A549 (cell line): ENCODE measurements at regions not wholly inside any gene's neighbourhood (a gene's known extent, or its start where the extent isn't known, plus 50 kb on each side); places are given as distances from the start of the nearest gene placed in this dataset.

Experiments used
- ATAC-seq, 2 experiments: fragments of 200-7000 bp in 1 of 2; fragments of >200 bp in 1 of 2; cut with Nextera tagmentation in 1 of 2; cut with Tn5 transposase in 1 of 2; 3 replicates each; pipeline versions ENCODE4 v1.8.0 to v1.9.1; 2018 to 2020; ENCODE audit warnings: mild to moderate bottlenecking in 1 of 2, moderate library complexity in 1 of 2
- CTCF ChIA-PET: fragments of 300-600 bp; sonication (Branson Sonifier 250); formaldehyde crosslinking; extraction: SDS; loops from one replicate; lab custom pipeline; 2021; ENCODE audit warnings: antibody characterized with exemption, inconsistent platforms; lab: Yijun Ruan, JAX
- POLR2A ChIA-PET: fragments of 350-600 bp; formaldehyde crosslinking; extraction: SDS; loops from one replicate; lab custom pipeline; 2021; ENCODE audit warnings: antibody characterized with exemption, inconsistent platforms; lab: Yijun Ruan, JAX
- DNase-seq, 2 experiments: peaks; one replicate each; pipeline versions ENCODE4 v3.0.0 to v3.0.0-alpha.2; 2011 to 2016; ENCODE audit warnings: low read depth in 1 of 2, low spot score in 1 of 2
- FAIRE-seq: peaks from 2 replicates; lab custom pipeline; 2011; peaks lifted over from hg19 to GRCh38; lab: Jason Lieb, UNC
- H3K27ac ChIP-seq, 2 experiments: fragments of >200 bp; sonication (Bioruptor Twin); formaldehyde crosslinking; 3 replicates each; pipeline ENCODE4 v1.5.1; 2016 to 2017
- H3K4me1 ChIP-seq: fragments of >200 bp; sonication (Bioruptor Twin); formaldehyde crosslinking; 3 replicates; pipeline ENCODE4 v1.6.1; 2016
- H3K4me2 ChIP-seq: fragments of >200 bp; sonication (Bioruptor Twin); formaldehyde crosslinking; 3 replicates; pipeline ENCODE4 v1.6.1; 2016
- H3K4me3 ChIP-seq: fragments of >200 bp; sonication (Bioruptor Twin); formaldehyde crosslinking; 3 replicates; pipeline ENCODE4 v1.5.1; 2016
- H3K9me3 ChIP-seq: fragments of >200 bp; sonication (Bioruptor Twin); formaldehyde crosslinking; 3 replicates; pipeline ENCODE4 v1.6.1; 2016
- ATOH8 ChIP-seq: fragments of 250-450 bp; sonication (Bioruptor Pico); IDR thresholded peaks from 2 replicates; pipeline ENCODE4 v1.5.0; 2020; ENCODE audit warnings: low read depth, mild to moderate bottlenecking, moderate library complexity
- CBX8 ChIP-seq: fragments of 200-600 bp; sonication (generic); IDR thresholded peaks from 2 replicates; pipeline ENCODE4 v1.6.1; 2016
- CEBPB ChIP-seq, 2 experiments: fragments of >200 bp in 1 of 2; sonication (Bioruptor Twin) in 1 of 2; formaldehyde crosslinking in 1 of 2; IDR thresholded peaks; 2 replicates each; pipeline ENCODE4 v1.6.1; 2012 to 2016
- CHD2 ChIP-seq: fragments of 150-350 bp; IDR thresholded peaks from 2 replicates; pipeline ENCODE4 v1.6.1; 2014; ENCODE audit warnings: low read length; ENCODE audit not compliant: partially characterized antibody
- E2F6 ChIP-seq: IDR thresholded peaks from 2 replicates; pipeline ENCODE4 v1.6.1; 2012; ENCODE audit warnings: low read depth, borderline replicate concordance
- EHMT2 ChIP-seq: fragments of 200-600 bp; sonication (generic); IDR thresholded peaks from 2 replicates; pipeline ENCODE4 v1.6.1; 2016; ENCODE audit warnings: antibody characterized with exemption, low read depth, mild to moderate bottlenecking, moderate library complexity
- FOSB ChIP-seq: fragments of 250-450 bp; sonication (Bioruptor Pico); IDR thresholded peaks from 2 replicates; pipeline ENCODE4 v1.5.0; 2020; ENCODE audit warnings: mild to moderate bottlenecking, moderate library complexity
- FOXS1 ChIP-seq: fragments of 250-450 bp; sonication (Bioruptor Pico); IDR thresholded peaks from 2 replicates; pipeline ENCODE4 v1.5.0; 2020; ENCODE audit warnings: mild to moderate bottlenecking, moderate library complexity
- GATA3 ChIP-seq: IDR thresholded peaks from 2 replicates; pipeline ENCODE4 v1.6.1; 2012; ENCODE audit warnings: borderline replicate concordance
- HDAC2 ChIP-seq: fragments of 200-600 bp; sonication (generic); IDR thresholded peaks from 2 replicates; pipeline ENCODE4 v1.6.1; 2016
- HEYL ChIP-seq: fragments of 250-450 bp; sonication (Bioruptor Pico); IDR thresholded peaks from 2 replicates; pipeline ENCODE4 v1.8.0; 2021; ENCODE audit warnings: mild to moderate bottlenecking, moderate library complexity
- HMGXB4 ChIP-seq: fragments of 250-450 bp; sonication (Bioruptor Pico); IDR thresholded peaks from 2 replicates; pipeline ENCODE4 v1.5.0; 2021; ENCODE audit warnings: mild to moderate bottlenecking, moderate library complexity, borderline replicate concordance
- HOXB5 ChIP-seq: fragments of 250-450 bp; sonication (Bioruptor Pico); IDR thresholded peaks from 2 replicates; pipeline ENCODE4 v1.5.0; 2020; ENCODE audit warnings: mild to moderate bottlenecking, moderate library complexity
- JUN ChIP-seq, 2 experiments: fragments of >200 bp; sonication (Bioruptor Twin); formaldehyde crosslinking; IDR thresholded peaks; 2 replicates in 1 of 2; 3 replicates in 1 of 2; pipeline ENCODE4 v1.6.1; 2016 to 2017
- JUNB ChIP-seq: fragments of >200 bp; sonication (Bioruptor Twin); formaldehyde crosslinking; IDR thresholded peaks from 2 replicates; pipeline ENCODE4 v1.6.1; 2016
- NFE2L2 ChIP-seq: fragments of 150-350 bp; conservative IDR thresholded peaks from 2 replicates; pipeline ENCODE4 v1.6.1; 2014; ENCODE audit warnings: low read length
- NPAS2 ChIP-seq: fragments of 250-450 bp; sonication (Bioruptor Pico); IDR thresholded peaks from 2 replicates; pipeline ENCODE4 v1.8.0; 2022; ENCODE audit warnings: mild to moderate bottlenecking, moderate library complexity, borderline replicate concordance
- NR3C1 ChIP-seq: fragments of >200 bp; sonication (Bioruptor Twin); formaldehyde crosslinking; IDR thresholded peaks from 3 replicates; pipeline ENCODE4 v1.6.1; 2017
- RAD21 ChIP-seq, 2 experiments: fragments of >200 bp in 1 of 2; sonication (Bioruptor Twin) in 1 of 2; formaldehyde crosslinking in 1 of 2; IDR thresholded peaks in 1 of 2; conservative IDR thresholded peaks in 1 of 2; 2 replicates in 1 of 2; 3 replicates in 1 of 2; pipeline ENCODE4 v1.6.1; 2012 to 2018; ENCODE audit warnings: inconsistent platforms in 1 of 2
- RARB ChIP-seq: fragments of 250-450 bp; sonication (Bioruptor Pico); IDR thresholded peaks from 2 replicates; pipeline ENCODE4 v1.8.0; 2021; ENCODE audit warnings: mild to moderate bottlenecking, moderate library complexity
- RCOR1 ChIP-seq: fragments of 150-350 bp; IDR thresholded peaks from 2 replicates; pipeline ENCODE4 v1.6.1; 2014; ENCODE audit warnings: antibody characterized with exemption, low read length, low read depth
- REST ChIP-seq: fragments of 200-600 bp; sonication (generic); IDR thresholded peaks from 2 replicates; pipeline ENCODE4 v1.6.1; 2016; ENCODE audit warnings: antibody characterized with exemption, mild to moderate bottlenecking, moderate library complexity
- RFX5 ChIP-seq: fragments of 450-650 bp; IDR thresholded peaks from 2 replicates; pipeline ENCODE4 v1.7.1; 2014; ENCODE audit warnings: antibody characterized with exemption, mild to moderate bottlenecking, moderate library complexity
- RNF2 ChIP-seq: fragments of 200-600 bp; sonication (generic); IDR thresholded peaks from 2 replicates; pipeline ENCODE4 v1.6.1; 2016; ENCODE audit warnings: low read depth, mild to moderate bottlenecking, antibody characterized with exemption, moderate library complexity, borderline replicate concordance
- SMC3 ChIP-seq: fragments of >200 bp; sonication (Bioruptor Twin); formaldehyde crosslinking; IDR thresholded peaks from 3 replicates; pipeline ENCODE4 v1.6.1; 2018; ENCODE audit warnings: inconsistent platforms
- SREBF2 ChIP-seq: fragments of 450-650 bp; IDR thresholded peaks from 2 replicates; pipeline ENCODE4 v1.6.1; 2014; ENCODE audit warnings: mild to moderate bottlenecking, moderate library complexity
- TFCP2L1 ChIP-seq: fragments of 250-450 bp; sonication (Bioruptor Pico); IDR thresholded peaks from 2 replicates; pipeline ENCODE4 v1.5.0; 2021; ENCODE audit warnings: mild to moderate bottlenecking
- TP53 ChIP-seq: fragments of 250-450 bp; sonication (Bioruptor Pico); IDR thresholded peaks from 2 replicates; pipeline ENCODE4 v1.5.0; 2021; ENCODE audit warnings: mild to moderate bottlenecking, moderate library complexity
- USF2 ChIP-seq: fragments of 450-650 bp; IDR thresholded peaks from 2 replicates; pipeline ENCODE4 v1.6.1; 2014; ENCODE audit warnings: antibody characterized with exemption
- ZC3H11A ChIP-seq: fragments of 450-650 bp; IDR thresholded peaks from 2 replicates; pipeline ENCODE4 v1.6.1; 2014; ENCODE audit warnings: antibody characterized with exemption, mild to moderate bottlenecking
- ZNF302 ChIP-seq: fragments of 250-450 bp; sonication (Bioruptor Pico); IDR thresholded peaks from 2 replicates; pipeline ENCODE4 v1.9.0; 2021; ENCODE audit warnings: inconsistent platforms, mild to moderate bottlenecking, moderate library complexity
- WGBS: methylation state at CpG from one replicate; pipeline ENCODE4 v1.1.6; 2017; ENCODE audit errors: missing lambda C conversion rate; 5-methylcytosine and 5-hydroxymethylcytosine counted together

DNA sequence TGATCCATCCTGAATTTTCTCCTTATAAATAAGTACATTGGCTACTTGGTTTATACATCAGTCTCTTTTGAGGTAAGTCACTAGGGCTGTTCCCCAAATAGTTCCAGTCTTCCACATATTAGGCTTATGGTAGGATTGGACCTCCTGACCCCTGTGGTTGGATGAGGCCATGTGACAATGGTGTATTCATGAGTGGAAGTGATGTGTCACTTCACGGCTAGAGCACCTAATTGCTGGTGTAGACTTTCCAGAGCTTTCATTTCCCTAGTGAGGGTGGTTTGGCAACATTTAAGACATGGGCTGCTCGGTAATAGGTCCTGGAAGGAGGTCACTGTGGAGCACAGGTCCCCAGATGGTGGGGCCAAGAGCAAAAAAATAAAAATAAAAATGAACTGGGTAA is 141.2 kb upstream of the ABCB5 start:
- Histone ChIP-seq H3K4me2 (no peak overlapping the region), H3K9me3 (no peaks in the 10 kb centered on the region), H3K4me3 (no peak overlapping the region), H3K27ac (no peak overlapping the region), H3K4me1 (no peaks in the 10 kb centered on the region)
- FAIRE-seq (no peak), DNase-seq (no peak), ATAC-seq (no peak)
- ChIA-PET POLR2A (no interaction called here), CTCF (interaction anchor here (1.8 kb wide), 1 partner anchor 301 kb away, joined by 3 read pairs; no protein-coding TSS in a partner anchor)
- TF ChIP-seq ATOH8 (CRISPR knock-in tag) = no peak
- TF ChIP-seq RNF2 = no peak
- no peak for TF ChIP-seq HEYL
- no peak for TF ChIP-seq JUNB
- no peak for TF ChIP-seq FOSB (CRISPR knock-in tag)
- TF ChIP-seq HOXB5 (CRISPR knock-in tag) = no peak
- no peak for TF ChIP-seq HDAC2
- TF ChIP-seq GATA3 = no peak
- no peak for TF ChIP-seq SREBF2
- TF ChIP-seq USF2 = no peak
- no peak for TF ChIP-seq CHD2
- no peak for TF ChIP-seq NFE2L2
- 20% methylated on average over 2 of the region's 2 CpGs for WGBS

- FAIRE-seq = no peak
- TF ChIP-seq NR3C1 = no peak
- no peak for TF ChIP-seq JUNB
- no peak for TF ChIP-seq CEBPB (IDR thresholded peaks at IDR 0.05)
- TF ChIP-seq ZC3H11A = no peak
- TF ChIP-seq SMC3 = no peak
- TF ChIP-seq RAD21 (conservative IDR thresholded peaks at IDR 0.05 in 1 of 2, IDR thresholded peaks at IDR 0.05 in 1 of 2) = no peak
- TF ChIP-seq ZNF302 = no peak
- TF ChIP-seq REST = no peak
- TF ChIP-seq E2F6 = no peak
- no peak for TF ChIP-seq TFCP2L1 (CRISPR knock-in tag)
- TF ChIP-seq CBX8 = no peak
- no peak for TF ChIP-seq TP53 (CRISPR knock-in tag)
- TF ChIP-seq RCOR1 = no peak
- no peak for TF ChIP-seq RFX5
- TF ChIP-seq HMGXB4 (CRISPR knock-in tag) = no peak
- TF ChIP-seq FOXS1 (CRISPR knock-in tag) = no peak
- no peak for TF ChIP-seq NPAS2 (CRISPR knock-in tag)
- TF ChIP-seq EHMT2 = no peak
- TF ChIP-seq JUN (IDR thresholded peaks at IDR 0.05) = no peak
- no peak for TF ChIP-seq RARB (CRISPR knock-in tag)
- H3K4me1 ChIP-seq = no peaks in the 10 kb centered on the region
- no peak for ATAC-seq
- H3K4me3 ChIP-seq = no peak overlapping the region
- ChIA-PET CTCF (no interaction called here), POLR2A (no interaction called here)
- H3K9me3 ChIP-seq = no peaks in the 10 kb centered on the region
- DNase-seq = no peak
- no peak overlapping the region for H3K27ac ChIP-seq
- H3K4me2 ChIP-seq = no peak overlapping the region
These were observed 139.7 kb upstream of the ABCB5 start for GRCh38 chr7:20475756-20476155.
